GM18505 (cell line): ENCODE measurements at regions not wholly inside any gene's neighbourhood (a gene's known extent, or its start where the extent isn't known, plus 50 kb on each side); places are given as distances from the start of the nearest gene placed in this dataset.
A peak's percentile ranks its signal among the peaks of the same experiment; 100 is the strongest.
"Not testable (repeated sequence)": the region's sequence is repeated elsewhere in the genome, so short reads cannot be mapped to it uniquely, and the experiment has no call there.

Source experiments
- ATAC-seq: cut with Tn5 transposase; IDR thresholded peaks from one replicate; pipeline ENCODE4 v1.9.1; 2021; ENCODE audit not compliant: unreplicated experiment
- POLR2A ChIP-seq: IDR thresholded peaks from 4 replicates; pipeline ENCODE4 v1.6.1; 2011; ENCODE audit warnings: borderline replicate concordance; ENCODE audit not compliant: insufficient read depth, insufficient read length; ENCODE audit errors: extremely low read depth

GRCh38 chr5:37938076-37938852 is 98.4 kb upstream of the GDNF start:
- no peak for ATAC-seq
- no peak for TF ChIP-seq POLR2A

- no peak for TF ChIP-seq POLR2A
- no peak for ATAC-seq
Measured at GRCh38 chr5:37936091-37936490, 96.2 kb upstream of the GDNF start.

GRCh38 chr5:37933576-37933975 is 93.7 kb upstream of the GDNF start:
- no peak for ATAC-seq
- TF ChIP-seq POLR2A = no peak

- ATAC-seq = no peak
- no peak for TF ChIP-seq POLR2A
Measured at GRCh38 chr5:37932450-37932849, 92.6 kb upstream of the GDNF start.

GRCh38 chr5:37931541-37931940 is 91.7 kb upstream of the GDNF start:
- TF ChIP-seq POLR2A = no peak
- no peak for ATAC-seq

- no peak for ATAC-seq
- no peak for TF ChIP-seq POLR2A
Measured at GRCh38 chr5:37930350-37930749, 90.5 kb upstream of the GDNF start.

- no peak for TF ChIP-seq POLR2A
- no peak for ATAC-seq
Measured at GRCh38 chr5:37929791-37930190, 90.0 kb upstream of the GDNF start.

- ATAC-seq = not testable (repeated sequence)
Measured at GRCh38 chr5:37927753-37928152, 87.9 kb upstream of the GDNF start.

GRCh38 chr5:37926732-37927131 is 86.9 kb upstream of the GDNF start:
- ATAC-seq = no peak
- no peak for TF ChIP-seq POLR2A

GRCh38 chr5:37921452-37921851 is 81.6 kb upstream of the GDNF start:
- TF ChIP-seq POLR2A = no peak
- ATAC-seq = no peak

- TF ChIP-seq POLR2A = no peak
- no peak for ATAC-seq
Measured at GRCh38 chr5:37918424-37918823, 78.6 kb upstream of the GDNF start.

GRCh38 chr5:37916525-37916924 is 76.7 kb upstream of the GDNF start:
- TF ChIP-seq POLR2A = no peak

GRCh38 chr5:37915097-37915736 is 75.4 kb upstream of the GDNF start:
- TF ChIP-seq POLR2A = no peak
- peak; percentile 55 for ATAC-seq

More at GRCh38 chr5:37916525-37916924, 76.7 kb upstream of the GDNF start:
- no peak for ATAC-seq

GRCh38 chr5:37909610-37910266 is 69.9 kb upstream of the GDNF start:
- peak; percentile 73 for ATAC-seq
